Keratinocyte (primary cell): ENCODE measurements at regions not wholly inside any gene's neighbourhood (a gene's known extent, or its start where the extent isn't known, plus 50 kb on each side); places are given as distances from the start of the nearest gene placed in this dataset.

ENCODE experiments used
- DNase-seq: peaks from one replicate; pipeline ENCODE4 v3.0.0-alpha.2; 2011; ENCODE audit warnings: low read depth, missing footprints, low spot score
- FAIRE-seq: peaks from 2 replicates; lab custom pipeline; 2011; peaks lifted over from hg19 to GRCh38; lab: Jason Lieb, UNC
- H2AFZ ChIP-seq: 2 replicates; pipeline ENCODE4 v1.6.0; 2012; ENCODE audit warnings: low read length, control low read depth, inconsistent platforms; ENCODE audit not compliant: control insufficient read depth
- H3K27ac ChIP-seq: 2 replicates; pipeline ENCODE4 v1.5.1; 2011; ENCODE audit warnings: low read length; ENCODE audit not compliant: control insufficient read depth, insufficient read depth
- H3K27me3 ChIP-seq: 3 replicates; pipeline ENCODE4 v1.6.0; 2011; ENCODE audit warnings: low read length; ENCODE audit not compliant: control insufficient read depth, insufficient read depth; ENCODE audit errors: extremely low read depth
- H3K36me3 ChIP-seq, 2 experiments: 2 replicates in 1 of 2; 3 replicates in 1 of 2; pipeline ENCODE4 v1.5.1; 2011; ENCODE audit warnings: low read length in 2 of 2, mild to moderate bottlenecking in 1 of 2; ENCODE audit not compliant: control insufficient read depth in 2 of 2, insufficient read depth in 2 of 2; ENCODE audit errors: extremely low read depth in 1 of 2
- H3K4me1 ChIP-seq: 3 replicates; pipeline ENCODE4 v1.5.1; 2011; ENCODE audit warnings: low read length; ENCODE audit not compliant: control insufficient read depth, insufficient read depth; ENCODE audit errors: extremely low read depth
- H3K4me2 ChIP-seq: 3 replicates; pipeline ENCODE4 v1.6.0; 2011; ENCODE audit warnings: low read depth, low read length; ENCODE audit not compliant: control insufficient read depth, insufficient read depth; ENCODE audit errors: extremely low read depth
- H3K4me3 ChIP-seq, 3 experiments: fragments of 200-600 bp in 1 of 3; sonication (generic) in 1 of 3; 2 replicates in 2 of 3; 3 replicates in 1 of 3; pipeline ENCODE4 v1.5.1; 2011 to 2016; ENCODE audit warnings: low read length in 3 of 3, mild to moderate bottlenecking in 3 of 3, control low read depth in 2 of 3, inconsistent platforms in 1 of 3, low read depth in 1 of 3, mixed read lengths in 1 of 3, mixed run types in 1 of 3, moderate library complexity in 1 of 3; ENCODE audit not compliant: control insufficient read depth in 2 of 3, insufficient read depth in 2 of 3; ENCODE audit errors: extremely low read depth in 1 of 3
- H3K79me2 ChIP-seq: 2 replicates; pipeline ENCODE4 v1.6.0; 2012; ENCODE audit warnings: low read length; ENCODE audit not compliant: control insufficient read depth, insufficient read depth
- H3K9ac ChIP-seq: 3 replicates; pipeline ENCODE4 v1.6.0; 2011; ENCODE audit warnings: low read length; ENCODE audit not compliant: control insufficient read depth, insufficient read depth; ENCODE audit errors: extremely low read depth
- H3K9me1 ChIP-seq: 3 replicates; pipeline ENCODE4 v1.6.0; 2011; ENCODE audit warnings: low read length; ENCODE audit not compliant: control insufficient read depth, insufficient read depth; ENCODE audit errors: extremely low read depth
- H3K9me3 ChIP-seq: 2 replicates; pipeline ENCODE4 v1.5.1; 2012; ENCODE audit warnings: low read depth, low read length; ENCODE audit not compliant: control insufficient read depth
- H4K20me1 ChIP-seq: 3 replicates; pipeline ENCODE4 v1.6.0; 2011; ENCODE audit warnings: low read length; ENCODE audit not compliant: control insufficient read depth, insufficient read depth; ENCODE audit errors: extremely low read depth
- EZH2 ChIP-seq: IDR thresholded peaks from one replicate; pipeline ENCODE4 v1.6.1; 2012; ENCODE audit warnings: inconsistent platforms, mild to moderate bottlenecking, low read length, moderate library complexity
- dilution Hi-C: fragments of 300-500 bp; cut with MboI; formaldehyde crosslinking; loops from one replicate; pipeline ENCODE4 v1.7.0; 2020; ENCODE audit warnings: low sequenced_read_pairs; ENCODE audit not compliant: extremely low pct_ligation_motif_present
- TF ChIP-seq, protein P1 (sequence below), 3 experiments: IDR thresholded peaks in 1 of 3; conservative IDR thresholded peaks in 1 of 3; optimal IDR thresholded peaks in 1 of 3; 2 replicates in 2 of 3; 3 replicates in 1 of 3; pipeline versions ENCODE3 to v1.5.1; 2011; ENCODE audit warnings: low read length in 3 of 3, mild to moderate bottlenecking in 3 of 3, moderate library complexity in 2 of 3, control low read depth in 1 of 3, inconsistent platforms in 1 of 3; ENCODE audit not compliant: insufficient read depth in 2 of 3; ENCODE audit errors: extremely low read depth in 1 of 3

DNA sequence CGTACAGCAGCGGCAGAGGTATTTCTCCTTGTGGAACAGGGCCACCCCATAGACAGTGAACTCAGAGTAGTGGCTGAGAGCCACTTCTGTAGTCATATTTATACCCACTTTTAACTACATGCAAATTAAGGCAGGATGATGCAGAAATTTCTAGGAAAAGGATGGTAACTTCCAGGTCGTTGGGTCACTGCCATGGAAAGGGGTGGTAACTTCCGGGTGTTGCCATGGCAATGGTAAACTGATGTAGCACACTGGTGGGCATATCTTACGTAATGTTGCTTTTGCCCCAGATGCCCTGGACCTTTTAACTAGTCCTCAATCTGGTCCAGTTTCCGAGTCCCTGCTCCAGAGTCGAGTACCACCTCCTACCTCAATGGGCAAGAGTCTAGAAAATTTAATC, 154.8 kb upstream of the AGA start:
- TF ChIP-seq, protein P1, sequence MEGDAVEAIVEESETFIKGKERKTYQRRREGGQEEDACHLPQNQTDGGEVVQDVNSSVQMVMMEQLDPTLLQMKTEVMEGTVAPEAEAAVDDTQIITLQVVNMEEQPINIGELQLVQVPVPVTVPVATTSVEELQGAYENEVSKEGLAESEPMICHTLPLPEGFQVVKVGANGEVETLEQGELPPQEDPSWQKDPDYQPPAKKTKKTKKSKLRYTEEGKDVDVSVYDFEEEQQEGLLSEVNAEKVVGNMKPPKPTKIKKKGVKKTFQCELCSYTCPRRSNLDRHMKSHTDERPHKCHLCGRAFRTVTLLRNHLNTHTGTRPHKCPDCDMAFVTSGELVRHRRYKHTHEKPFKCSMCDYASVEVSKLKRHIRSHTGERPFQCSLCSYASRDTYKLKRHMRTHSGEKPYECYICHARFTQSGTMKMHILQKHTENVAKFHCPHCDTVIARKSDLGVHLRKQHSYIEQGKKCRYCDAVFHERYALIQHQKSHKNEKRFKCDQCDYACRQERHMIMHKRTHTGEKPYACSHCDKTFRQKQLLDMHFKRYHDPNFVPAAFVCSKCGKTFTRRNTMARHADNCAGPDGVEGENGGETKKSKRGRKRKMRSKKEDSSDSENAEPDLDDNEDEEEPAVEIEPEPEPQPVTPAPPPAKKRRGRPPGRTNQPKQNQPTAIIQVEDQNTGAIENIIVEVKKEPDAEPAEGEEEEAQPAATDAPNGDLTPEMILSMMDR (optimal IDR thresholded peaks at IDR 0.05 in 1 of 3, IDR thresholded peaks at IDR 0.05 in 1 of 3, conservative IDR thresholded peaks at IDR 0.05 in 1 of 3; ENCODE audit: extremely low read depth in 1 of 3, insufficient read depth in 2 of 3, low read length in 3 of 3) = no peak
- no peak for TF ChIP-seq EZH2
- H3K9me1 ChIP-seq = no peaks in the 10 kb centered on the region
- no peak overlapping the region for H3K4me3 ChIP-seq
- peaks cover 8% of the 10 kb centered on the region for H3K4me1 ChIP-seq
- no peaks in the 10 kb centered on the region for H3K36me3 ChIP-seq
- dilution Hi-C loops = no loop called here
- no peak overlapping the region for H3K27ac ChIP-seq
- H3K4me2 ChIP-seq = no peak overlapping the region
- no peak overlapping the region for H2AFZ ChIP-seq
- no peaks in the 10 kb centered on the region for H3K27me3 ChIP-seq
- H4K20me1 ChIP-seq = no peaks in the 10 kb centered on the region
- FAIRE-seq = no peak
- H3K9me3 ChIP-seq = no peaks in the 10 kb centered on the region
- no peaks in the 10 kb centered on the region for H3K79me2 ChIP-seq
- no peak for DNase-seq
- no peak overlapping the region for H3K9ac ChIP-seq

DNA sequence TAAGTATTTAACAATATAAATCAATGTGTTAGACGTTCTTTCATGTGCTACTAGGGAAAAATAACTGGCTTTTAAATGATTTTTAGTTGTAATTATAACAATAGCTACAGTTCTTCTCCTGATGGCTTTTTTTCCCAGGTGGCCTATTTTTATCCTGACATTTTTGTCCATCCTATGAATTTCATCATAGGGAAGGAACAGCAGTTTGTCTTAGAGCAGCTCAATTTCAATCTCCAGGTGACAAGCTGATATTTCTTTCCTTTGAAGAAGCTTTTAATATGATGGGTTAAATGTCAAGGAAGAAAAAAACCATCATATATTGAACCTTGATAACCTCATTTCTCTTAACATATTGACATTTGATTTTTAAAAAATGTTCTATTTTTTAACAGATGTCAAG, 163.0 kb upstream of the AGA start:
- Histone ChIP-seq H2AFZ (no peak overlapping the region), H3K9me1 (no peaks in the 10 kb centered on the region), H3K27ac (no peak overlapping the region), H3K4me2 (no peak overlapping the region), H3K36me3 (no peaks in the 10 kb centered on the region), H3K27me3 (no peaks in the 10 kb centered on the region), H3K79me2 (no peaks in the 10 kb centered on the region), H4K20me1 (no peaks in the 10 kb centered on the region), H3K9me3 (no peaks in the 10 kb centered on the region), H3K4me3 (no peak overlapping the region), H3K4me1 (no peaks in the 10 kb centered on the region), H3K9ac (no peak overlapping the region)
- dilution Hi-C loops = no loop called here
- DNase-seq = no peak
- TF ChIP-seq EZH2 = no peak
- TF ChIP-seq, protein P1 (optimal IDR thresholded peaks at IDR 0.05 in 1 of 3, IDR thresholded peaks at IDR 0.05 in 1 of 3, conservative IDR thresholded peaks at IDR 0.05 in 1 of 3; ENCODE audit: extremely low read depth in 1 of 3, insufficient read depth in 2 of 3, low read length in 3 of 3) = no peak
- no peak for FAIRE-seq
